ENCODE measurements at regions not wholly inside any gene's neighbourhood (a gene's known extent, or its start where the extent isn't known, plus 50 kb on each side); places are given as distances from the start of the nearest gene placed in this dataset.
A peak's percentile ranks its signal among the peaks of the same experiment; 100 is the strongest.

- BruUV-seq (replicated peaks): no TSS peak
- H3K4me3 ChIP-seq: no peak overlapping the region
- H3K4me2 ChIP-seq (ENCODE audit: insufficient read depth, low read length): no peak overlapping the region
- intact Hi-C loops (cut with micrococcal nuclease) (no loop called here), in situ Hi-C loops (cut with MboI) (no loop called here)
- H4K20me1 ChIP-seq (replicated peaks; ENCODE audit: control insufficient read depth, insufficient read depth, low read length): no peaks in the 10 kb centered on the region
- FAIRE-seq (no peak), ATAC-seq (no peak), DNase-seq (ENCODE audit: extremely low read depth in 1 of 4, low spot score in 3 of 4) (no peak)
- H2AFZ ChIP-seq (ENCODE audit: low read depth, low read length): no peak overlapping the region
- ChIA-PET POLR2A (no interaction called here), CTCF (ENCODE audit: low intra/inter-chr PET ratio) (no interaction called here)
- no peaks in the 10 kb centered on the region for H3K79me2 ChIP-seq (ENCODE audit: control insufficient read depth, insufficient read depth, low read length)
- 16% methylated on average over 5 of the region's 5 CpGs for WGBS (ENCODE audit: insufficient coverage, low coverage, missing lambda C conversion rate)
- H3K9me3 ChIP-seq (replicated peaks; ENCODE audit: control insufficient read depth, insufficient read depth, low read depth, low read length): no peaks in the 10 kb centered on the region
- no peaks in the 10 kb centered on the region; a peak in 1 of 5 replicates for H3K4me1 ChIP-seq (replicated peaks in 1 of 2; ENCODE audit: control insufficient read depth in 2 of 2, insufficient read depth in 2 of 2, low read length in 2 of 2)
- no peak overlapping the region for H3K27ac ChIP-seq (ENCODE audit: extremely low read depth, low read depth, low read length)
- no peak overlapping the region for H3K9ac ChIP-seq (ENCODE audit: insufficient read depth in 1 of 2, low read depth in 2 of 2, low read length in 2 of 2)
- no peaks in the 10 kb centered on the region for H3K36me3 ChIP-seq (ENCODE audit: control insufficient read depth, insufficient read depth, low read length)
- no peaks in the 10 kb centered on the region for H3K9me1 ChIP-seq (ENCODE audit: control insufficient read depth, insufficient read depth, low read length)
- TF ChIP-seq SRSF3 (IDR thresholded peaks at IDR 0.05; ENCODE audit: insufficient read depth, low read length): no peak
- H3K27me3 ChIP-seq (ENCODE audit: control insufficient read depth in 2 of 2, insufficient read depth in 2 of 2, low read length in 2 of 2): peaks cover 0 to 20% of the 10 kb centered on the region in 2 experiments; a peak in 2 of 5 replicates
These were observed 80.1 kb upstream of the PDZD8 start for GRCh38 chr10:117455346-117455745.

- Histone ChIP-seq H3K27me3 (ENCODE audit: control insufficient read depth in 2 of 2, insufficient read depth in 2 of 2, low read length in 2 of 2) (peaks cover 0 to 20% of the 10 kb centered on the region in 2 experiments; a peak in 2 of 5 replicates), H3K9me1 (ENCODE audit: control insufficient read depth, insufficient read depth, low read length) (no peaks in the 10 kb centered on the region), H3K27ac (ENCODE audit: extremely low read depth, low read depth, low read length) (no peak overlapping the region), H3K79me2 (ENCODE audit: control insufficient read depth, insufficient read depth, low read length) (no peaks in the 10 kb centered on the region), H3K9ac (ENCODE audit: insufficient read depth in 1 of 2, low read depth in 2 of 2, low read length in 2 of 2) (no peak overlapping the region), H3K9me3 (replicated peaks; ENCODE audit: control insufficient read depth, insufficient read depth, low read depth, low read length) (no peaks in the 10 kb centered on the region), H4K20me1 (replicated peaks; ENCODE audit: control insufficient read depth, insufficient read depth, low read length) (no peaks in the 10 kb centered on the region), H3K36me3 (ENCODE audit: control insufficient read depth, insufficient read depth, low read length) (no peaks in the 10 kb centered on the region), H3K4me3 (no peak overlapping the region), H3K4me2 (ENCODE audit: insufficient read depth, low read length) (no peak overlapping the region), H2AFZ (ENCODE audit: low read depth, low read length) (no peak overlapping the region; the same call in 1 of the 2 replicates), H3K4me1 (replicated peaks in 1 of 2; ENCODE audit: control insufficient read depth in 2 of 2, insufficient read depth in 2 of 2, low read length in 2 of 2) (no peaks in the 10 kb centered on the region; a peak in 1 of 5 replicates)
- no peak for DNase-seq (ENCODE audit: extremely low read depth in 1 of 4, low spot score in 3 of 4)
- 0% methylated on average over 1 of the region's 1 CpG for WGBS (ENCODE audit: insufficient coverage, low coverage, missing lambda C conversion rate)
- BruUV-seq (replicated peaks): no TSS peak
- in situ Hi-C loops (cut with MboI) (no loop called here), intact Hi-C loops (cut with micrococcal nuclease) (no loop called here)
- ChIA-PET POLR2A (no interaction called here), CTCF (ENCODE audit: low intra/inter-chr PET ratio) (no interaction called here)
- ATAC-seq: no peak
- no peak for FAIRE-seq
- no peak for TF ChIP-seq ZNF232 (CRISPR knock-in tag; IDR thresholded peaks at IDR 0.05)
- peak; percentile 39; the same call in 1 of the 2 replicates for TF ChIP-seq GABPA (tag; conservative IDR thresholded peaks at IDR 0.05; ENCODE audit: low read depth)
- no peak for TF ChIP-seq SIX5 (IDR thresholded peaks at IDR 0.05; ENCODE audit: borderline replicate concordance in 1 of 2, insufficient read depth in 1 of 2, low read depth in 1 of 2, low read length in 2 of 2)
- no peak for TF ChIP-seq ZNF184 (CRISPR knock-in tag; IDR thresholded peaks at IDR 0.05)
- TF ChIP-seq ESRRB (CRISPR knock-in tag; IDR thresholded peaks at IDR 0.05; ENCODE audit: borderline replicate concordance): no peak
- no peak for TF ChIP-seq EWSR1 (IDR thresholded peaks at IDR 0.05; ENCODE audit: borderline replicate concordance, low read depth, partially characterized antibody)
- TF ChIP-seq ZNF584 (CRISPR knock-in tag; IDR thresholded peaks at IDR 0.05; ENCODE audit: low read depth): peak; percentile 92
- no peak for TF ChIP-seq ZFP30 (CRISPR knock-in tag; IDR thresholded peaks at IDR 0.05; ENCODE audit: borderline replicate concordance)
These were observed 79.3 kb upstream of the PDZD8 start for GRCh38 chr10:117454502-117454901.

Measured in K562 (cell line).